ENCODE measurements at regions not wholly inside any gene's neighbourhood (a gene's known extent, or its start where the extent isn't known, plus 50 kb on each side); places are given as distances from the start of the nearest gene placed in this dataset.

DNA sequence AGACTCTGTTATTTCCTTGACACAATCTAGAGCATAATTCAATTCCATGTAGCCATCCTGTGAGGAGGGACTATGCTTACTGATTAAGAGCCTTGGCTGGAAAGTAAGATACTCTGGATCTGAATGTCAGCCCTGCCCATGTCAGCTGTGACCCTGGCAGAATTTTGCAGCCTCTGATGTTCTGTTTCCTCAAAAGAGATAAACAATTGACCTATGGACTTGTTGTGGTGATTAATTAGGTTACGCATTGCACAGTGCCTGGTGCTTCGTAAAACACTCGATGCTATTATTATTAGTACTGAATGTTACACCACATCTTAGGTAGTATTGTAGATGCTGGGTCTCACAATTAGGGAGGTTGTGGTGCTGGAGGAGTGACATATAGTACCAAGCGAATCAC, 161.3 kb upstream of the MEIS2 start:
- FAIRE-seq: no peak

- no peak for FAIRE-seq
These were observed 162.7 kb upstream of the MEIS2 start for GRCh38 chr15:37262922-37263608.

DNA sequence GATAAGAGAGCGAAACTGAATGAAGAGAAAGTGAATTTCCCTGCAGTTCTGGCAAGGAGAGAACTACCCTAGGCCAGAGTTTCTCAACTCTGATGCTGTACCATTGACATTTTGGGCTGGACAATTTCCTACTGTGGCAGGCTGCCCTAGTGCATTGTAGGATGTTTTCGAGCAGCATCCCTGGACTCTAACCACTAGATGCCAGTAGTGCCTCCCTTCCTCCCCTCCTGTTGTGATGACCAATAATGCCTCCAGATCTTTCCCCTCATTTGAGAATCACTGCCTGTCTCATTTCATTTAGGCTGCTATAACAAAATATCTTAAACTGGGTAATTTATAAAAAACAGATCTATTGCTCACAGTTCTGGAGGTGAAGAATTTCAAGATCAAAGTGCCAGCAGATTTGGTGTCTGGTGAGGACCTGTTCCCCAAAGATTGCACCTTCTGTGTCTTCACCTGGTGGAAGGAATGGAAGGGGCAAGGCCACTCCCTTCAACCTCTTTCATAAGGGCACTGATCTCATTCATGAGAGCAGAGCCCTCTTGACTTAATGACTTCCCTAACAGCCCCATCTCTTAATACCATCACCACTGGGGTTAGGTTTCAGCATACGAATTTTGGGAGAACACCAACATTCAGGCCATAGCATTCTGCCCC, 188.9 kb upstream of the MEIS2 start:
- no peak for FAIRE-seq

DNA sequence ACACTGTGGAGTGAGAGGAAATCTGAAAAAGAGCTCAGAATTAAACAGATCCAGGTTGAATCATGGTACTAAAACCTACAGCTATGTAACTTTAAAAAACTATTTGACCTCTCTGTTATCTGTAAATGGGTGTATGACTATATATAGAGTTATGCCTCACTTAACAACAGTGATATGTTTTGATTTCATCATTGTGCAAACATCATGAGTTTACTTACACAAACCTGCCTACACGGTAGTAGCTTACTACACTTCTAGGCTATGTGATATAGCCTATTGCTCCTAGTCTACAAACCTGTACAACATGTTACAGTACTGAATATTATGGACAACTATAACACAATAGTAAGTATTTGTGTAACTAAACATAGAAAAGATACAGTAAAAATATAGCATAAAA, 191.6 kb upstream of the MEIS2 start:
- no peak for FAIRE-seq

DNA sequence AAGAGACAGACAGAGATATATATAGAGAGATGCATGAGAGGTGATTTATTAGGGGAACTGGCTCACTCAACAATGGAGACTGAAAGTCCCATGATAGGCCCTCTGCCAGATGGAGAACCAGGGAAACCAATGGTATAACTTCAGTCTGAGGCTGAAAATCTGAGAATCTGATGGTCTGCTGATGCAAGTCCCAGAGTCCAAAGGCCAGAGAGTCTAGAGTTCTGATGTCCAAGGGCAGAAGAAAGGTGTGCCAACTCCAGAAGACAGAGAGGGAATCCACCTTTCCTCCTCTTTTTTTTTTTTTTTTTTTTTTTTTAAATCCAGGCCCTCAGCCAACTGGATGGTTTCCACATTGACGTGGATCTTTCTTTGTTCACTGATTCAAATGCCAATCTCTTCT, 197.9 kb upstream of the MEIS2 start:
- no peak for FAIRE-seq

DNA sequence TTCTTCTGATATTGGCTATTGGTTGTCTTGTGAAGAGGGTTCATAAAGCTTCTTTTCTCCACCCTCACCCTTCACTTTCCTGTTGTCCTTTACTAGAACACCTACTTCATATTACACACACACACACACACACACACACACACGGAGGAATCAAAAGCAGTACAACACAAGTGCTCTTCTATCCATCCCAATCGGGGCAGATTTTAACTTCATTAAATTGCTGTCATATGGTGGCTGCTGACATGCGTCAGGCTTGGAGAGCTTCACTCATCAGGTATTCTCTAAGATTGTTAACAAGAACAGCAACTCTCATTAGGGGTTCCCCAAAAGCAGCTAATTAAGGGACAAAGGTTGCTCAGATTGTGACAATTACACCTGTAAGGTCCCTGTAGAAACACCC, 239.1 kb upstream of the MEIS2 start:
- no peak for FAIRE-seq

DNA sequence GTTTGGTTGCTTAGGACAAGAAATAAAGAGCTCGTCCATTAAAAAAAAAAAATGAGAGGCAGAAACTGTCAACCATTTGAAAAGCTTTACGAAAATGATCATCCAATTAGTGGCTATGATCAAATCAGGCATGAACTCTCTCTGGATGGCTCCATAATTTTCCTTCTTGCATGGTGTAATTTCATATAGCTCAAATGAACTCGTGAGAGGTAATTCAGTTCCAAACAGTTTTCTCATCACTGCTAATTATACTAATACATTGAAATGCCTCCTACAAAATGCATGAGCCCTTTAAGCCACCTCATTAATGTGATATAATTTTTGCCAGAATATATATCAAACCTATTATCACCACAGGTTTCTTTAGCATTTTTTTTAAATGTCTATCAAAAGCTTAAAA, 239.5 kb upstream of the MEIS2 start:
- no peak for FAIRE-seq

- no peak for FAIRE-seq
These were observed 240.1 kb upstream of the MEIS2 start for GRCh38 chr15:37340438-37340837.

- no peak for FAIRE-seq
These were observed 258.9 kb upstream of the MEIS2 start for GRCh38 chr15:37359101-37359892.

DNA sequence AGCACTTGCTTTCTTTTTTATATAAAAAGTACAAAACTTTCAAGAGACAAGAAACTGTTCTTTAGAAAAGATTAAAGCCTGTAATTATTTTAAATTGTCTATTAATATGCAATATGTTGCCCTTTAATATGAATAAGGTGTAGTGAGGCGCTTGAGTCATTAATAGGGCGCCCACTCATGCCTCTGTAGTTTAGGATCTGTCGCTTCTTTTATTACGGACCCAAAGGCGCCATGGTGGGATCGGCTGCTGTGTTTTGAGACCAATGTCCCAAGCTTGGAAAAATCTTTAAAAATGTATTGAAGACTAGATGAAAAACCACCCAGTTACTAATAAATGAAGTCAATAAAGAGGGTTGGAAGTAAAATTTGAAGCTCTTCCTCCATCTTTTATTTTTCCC, 259.5 kb upstream of the MEIS2 start:
- FAIRE-seq: no peak

- no peak for FAIRE-seq
These were observed 260.4 kb upstream of the MEIS2 start for GRCh38 chr15:37360724-37361123.

DNA sequence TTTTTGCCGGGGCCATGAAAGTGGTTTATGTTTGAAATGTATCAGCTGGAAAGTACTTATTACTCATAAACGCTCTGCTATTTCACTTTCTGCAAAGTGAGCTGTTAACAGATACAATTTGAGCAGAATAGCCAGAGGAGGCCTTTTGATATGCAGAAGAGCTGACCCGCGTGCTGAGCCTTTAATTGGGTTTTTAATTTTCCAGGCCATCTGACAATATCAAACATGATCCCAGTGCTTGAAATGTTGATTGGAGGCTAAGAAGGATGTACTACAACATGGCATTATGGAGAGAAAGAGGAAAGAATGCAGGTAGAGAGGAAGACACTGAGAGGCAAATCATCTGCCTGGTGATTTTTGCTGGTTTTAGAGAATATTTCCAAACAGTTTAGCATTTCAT, 261.3 kb upstream of the MEIS2 start:
- FAIRE-seq: no peak

DNA sequence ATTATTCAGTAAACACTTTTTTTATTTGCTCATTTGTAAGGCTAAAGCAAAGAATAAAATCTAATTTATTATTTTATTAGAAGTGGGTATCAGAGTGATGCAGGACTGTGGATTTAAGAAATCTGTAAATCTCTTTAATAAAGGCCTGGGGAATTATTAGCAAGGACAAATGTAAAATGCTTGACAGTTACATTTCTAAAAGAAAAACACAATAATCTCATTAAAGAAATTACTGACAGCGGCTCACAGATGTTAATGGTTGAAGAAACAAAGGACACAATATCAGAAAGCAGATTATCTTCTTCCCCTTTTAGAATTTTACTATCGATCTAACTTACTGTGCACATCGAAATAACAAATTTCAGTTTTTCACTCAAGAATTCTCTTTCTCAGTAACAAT, 262.1 kb upstream of the MEIS2 start:
- FAIRE-seq: no peak

DNA sequence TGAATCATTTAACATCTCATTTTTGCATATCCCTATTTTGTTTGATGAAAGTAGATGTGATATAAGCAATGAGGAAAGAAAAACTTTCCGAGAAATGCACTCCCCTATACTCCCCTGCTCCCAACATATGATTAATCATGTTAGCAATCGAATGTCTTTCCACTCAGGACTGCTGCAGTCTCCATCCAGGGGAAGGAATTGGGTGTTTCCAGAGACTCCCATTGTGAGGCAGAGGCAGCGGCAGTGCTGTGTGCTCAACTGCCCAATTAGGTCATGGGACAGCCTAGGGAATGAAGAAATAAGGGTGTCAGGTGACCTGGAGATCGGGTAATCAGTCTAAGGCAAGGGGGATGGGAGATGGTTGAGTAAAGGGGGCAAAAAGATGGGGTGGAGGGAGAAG, 268.6 kb upstream of the MEIS2 start:
- FAIRE-seq: no peak

DNA sequence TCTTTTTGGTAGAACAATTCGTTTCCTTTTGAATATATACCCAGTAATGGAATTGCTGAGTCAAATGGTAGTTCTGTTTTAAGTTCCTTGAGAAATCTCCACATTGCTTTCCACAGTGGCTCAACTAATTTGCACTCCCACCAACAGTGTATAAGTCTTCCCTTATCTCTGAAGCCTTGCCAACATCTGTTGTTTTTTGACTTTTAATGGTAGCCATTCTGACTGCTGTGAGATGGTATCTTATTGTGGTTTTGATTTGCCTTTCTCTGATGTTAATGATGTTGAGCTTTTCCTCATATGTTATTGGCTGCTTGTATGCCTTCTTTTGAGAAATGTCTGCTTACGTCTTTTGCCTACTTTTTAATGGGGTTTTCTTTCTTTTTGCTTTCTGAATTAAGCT, 270.6 kb upstream of the MEIS2 start:
- no peak for FAIRE-seq

DNA sequence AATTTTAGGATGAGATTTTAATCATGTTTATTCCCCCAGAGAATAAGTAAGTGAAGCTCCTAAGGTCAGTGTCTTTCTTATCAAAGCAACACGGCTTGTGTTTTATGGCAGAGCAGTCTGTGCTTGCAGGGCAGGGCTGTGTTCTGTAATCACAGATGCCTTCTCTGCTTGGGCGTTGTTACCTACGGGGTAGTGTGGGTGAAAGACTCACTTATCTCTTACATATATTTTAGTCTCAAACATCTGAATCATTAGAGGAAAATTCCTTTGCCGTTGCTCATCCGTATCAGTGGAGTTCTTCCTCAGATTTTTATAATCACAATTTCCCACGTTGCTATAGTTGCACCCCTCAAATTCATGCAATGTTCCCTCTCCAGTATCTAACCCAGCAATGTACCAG, 271.7 kb upstream of the MEIS2 start:
- no peak for FAIRE-seq

DNA sequence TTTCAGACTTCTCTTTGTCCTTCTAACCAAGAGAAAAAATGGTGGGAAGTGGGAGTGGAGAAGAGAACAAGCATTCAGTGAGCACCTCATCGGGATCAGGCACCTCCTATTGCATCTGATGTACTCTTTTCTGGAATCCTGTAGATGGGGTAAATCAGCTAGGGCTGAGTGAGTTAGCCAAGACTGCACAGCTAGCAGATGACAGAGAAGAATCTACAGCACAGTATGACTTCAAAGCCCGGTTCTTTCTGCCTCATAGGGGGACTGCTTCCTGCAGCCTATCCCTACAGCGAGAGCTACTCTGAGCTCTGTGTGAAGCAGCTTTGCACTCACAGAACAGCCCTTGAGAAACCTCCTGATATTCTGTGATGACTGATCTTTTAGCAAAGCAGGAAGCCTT, 275.2 kb upstream of the MEIS2 start:
- no peak for FAIRE-seq

DNA sequence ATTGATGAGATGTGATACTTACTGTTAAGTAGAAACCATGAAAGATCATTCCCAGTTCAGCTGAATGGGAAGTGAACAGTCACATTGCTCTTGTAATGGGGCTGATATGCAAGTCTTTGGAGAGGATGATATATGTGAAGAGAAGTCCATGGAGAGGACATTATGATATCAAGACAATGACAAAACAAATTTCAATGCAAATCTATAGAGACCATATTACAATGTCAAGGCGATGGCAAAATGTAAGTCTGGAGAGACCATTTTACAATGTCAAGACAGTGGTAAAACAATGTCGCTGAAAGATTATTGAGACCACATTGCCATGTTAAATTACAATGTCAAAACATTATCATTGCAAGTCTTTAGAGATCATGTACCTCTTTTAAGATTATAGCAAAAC, 277.1 kb upstream of the MEIS2 start:
- FAIRE-seq: no peak

DNA sequence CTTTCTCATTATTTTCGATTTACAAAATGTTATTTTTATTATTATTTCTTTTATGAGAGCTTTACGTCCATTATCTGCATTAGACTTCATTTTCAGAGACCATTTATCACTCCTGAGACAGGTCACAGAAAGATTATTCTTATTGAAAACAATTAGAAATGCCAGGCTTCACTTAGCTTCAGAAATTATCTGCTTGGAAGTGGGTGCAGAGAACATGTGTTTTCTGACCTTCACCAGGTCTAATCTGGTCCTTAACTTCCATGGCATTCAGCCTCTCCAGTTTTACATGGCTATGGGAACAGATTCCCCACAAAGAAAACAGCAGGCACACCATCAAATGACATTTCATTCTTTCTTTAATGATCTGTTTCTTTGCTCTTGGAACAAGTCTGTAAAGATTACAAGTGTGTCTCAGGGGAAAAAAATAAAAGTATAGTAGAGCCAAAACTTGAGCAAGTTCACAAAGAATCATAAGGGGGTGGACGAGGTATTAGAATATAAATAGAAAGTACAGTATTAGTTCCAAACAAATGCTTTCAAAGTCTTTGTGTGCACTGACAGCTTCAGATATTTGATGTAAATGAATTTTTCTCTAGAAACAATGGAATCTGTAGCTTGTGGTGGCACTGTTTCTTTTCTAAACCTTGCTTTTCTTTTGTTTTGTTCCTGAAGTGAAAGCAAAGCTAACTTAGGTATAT, 294.2 kb upstream of the MEIS2 start:
- no peak for FAIRE-seq

- no peak for FAIRE-seq
These were observed 294.7 kb upstream of the MEIS2 start for GRCh38 chr15:37395100-37395468.

DNA sequence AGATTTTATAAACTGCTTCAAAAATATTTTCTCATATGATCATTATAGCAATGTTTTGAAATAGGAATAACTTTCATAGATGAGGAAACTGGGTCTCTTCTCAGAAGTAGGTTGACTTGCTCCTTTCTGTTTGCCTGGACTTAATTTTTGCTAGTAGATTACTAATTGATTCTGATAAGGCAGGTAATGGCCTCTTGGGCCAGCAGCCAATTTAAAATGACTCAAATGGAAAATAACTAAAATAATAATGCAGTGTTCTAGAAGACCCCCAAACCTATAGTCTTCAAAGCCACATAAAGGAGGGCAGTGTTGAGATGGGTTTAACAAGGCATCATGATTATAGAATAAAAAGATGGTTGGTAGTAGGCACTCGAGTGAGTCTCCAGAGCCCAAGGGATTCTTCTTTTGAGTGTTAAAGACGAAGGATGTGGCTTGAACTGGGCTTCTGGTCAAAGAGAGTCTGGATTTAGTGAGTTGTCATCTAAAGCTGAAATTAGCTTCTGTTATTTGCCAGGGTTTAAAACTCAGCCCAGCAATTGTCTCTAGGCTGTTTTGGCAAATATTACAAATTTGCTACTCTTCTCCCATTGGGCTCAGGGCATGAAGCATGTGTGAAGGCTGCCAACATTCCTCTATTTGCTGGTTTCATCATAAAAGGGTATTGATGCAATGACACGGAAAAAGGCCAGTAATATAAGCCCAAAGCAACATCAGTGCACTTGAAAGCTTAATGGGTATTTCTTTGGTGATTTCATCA, 297.1 kb upstream of the MEIS2 start:
- no peak for FAIRE-seq

DNA sequence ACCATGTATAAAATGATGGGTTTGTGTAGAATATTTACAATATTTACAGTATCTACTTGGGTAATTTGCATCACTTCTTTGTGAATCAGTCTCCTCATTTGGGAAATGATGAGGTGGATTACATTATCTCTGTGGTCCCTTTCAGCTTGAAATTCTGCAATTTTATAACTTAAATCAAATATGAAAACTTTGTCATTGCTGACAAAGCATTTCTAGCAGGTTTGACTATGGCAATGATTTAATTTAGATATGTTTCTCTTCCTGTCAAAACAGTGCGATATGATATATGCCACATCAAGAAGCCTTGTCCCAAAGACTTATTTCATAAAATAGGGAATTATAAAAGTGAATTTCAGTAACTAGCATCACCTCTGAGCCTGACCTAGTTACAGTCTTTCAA, 315.8 kb upstream of the MEIS2 start:
- no peak for FAIRE-seq

GRCh38 chr15:37425541-37425940, 325.2 kb upstream of the MEIS2 start:
- FAIRE-seq: no peak

All from G401.6 (cell line).